ENCODE measurements at regions not wholly inside any gene's neighbourhood (a gene's known extent, or its start where the extent isn't known, plus 50 kb on each side); places are given as distances from the start of the nearest gene placed in this dataset.

GRCh38 chr10:107701943-107702342 is 537.4 kb upstream of the SORCS1 start:
- Histone ChIP-seq H3K36me3 (ENCODE audit: control insufficient read depth, insufficient read depth, low read length) (no peaks in the 10 kb centered on the region), H3K27me3 (ENCODE audit: control insufficient read depth, insufficient read depth, low read length) (no peaks in the 10 kb centered on the region), H3K4me1 (ENCODE audit: control insufficient read depth, insufficient read depth, low read length) (no peaks in the 10 kb centered on the region), H3K9me3 (ENCODE audit: control insufficient read depth, insufficient read depth, low read depth, low read length) (no peaks in the 10 kb centered on the region), H3K4me3 (ENCODE audit: low read depth in 2 of 2, low read length in 2 of 2) (no peak overlapping the region), H3K27ac (ENCODE audit: low read length) (no peak overlapping the region)
- intact Hi-C loops (cut with micrococcal nuclease; ENCODE audit: unreplicated experiment): no loop called here
- in situ Hi-C loops (cut with HindIII; ENCODE audit: low pct_unique_long_range_greater_than_20kb, low sequenced_read_pairs): no loop called here
- DNase-seq (ENCODE audit: low read depth, low spot score) (no peak), ATAC-seq (no peak)
- no peak for TF ChIP-seq REST (IDR thresholded peaks at IDR 0.05; ENCODE audit: insufficient read depth in 1 of 2, low read depth in 2 of 2, low read length in 1 of 2)
- TF ChIP-seq TCF7L2 (IDR thresholded peaks at IDR 0.05; ENCODE audit: low read depth, low read length): no peak
- TF ChIP-seq POLR2AphosphoS5 (IDR thresholded peaks at IDR 0.05; ENCODE audit: low read depth, low read length): no peak
- TF ChIP-seq CTCF (IDR thresholded peaks at IDR 0.05): no peak
- TF ChIP-seq SIN3A (IDR thresholded peaks at IDR 0.05; ENCODE audit: borderline replicate concordance, insufficient read depth, low read depth, low read length): no peak
- BruUV-seq (replicated peaks): no TSS peak
- ChIA-PET POLR2A (no interaction called here), CTCF (no interaction called here)

GRCh38 chr10:107692072-107692471 is 527.6 kb upstream of the SORCS1 start:
- ChIA-PET POLR2A (no interaction called here), CTCF (no interaction called here)
- Histone ChIP-seq H3K9me3 (ENCODE audit: control insufficient read depth, insufficient read depth, low read depth, low read length) (no peaks in the 10 kb centered on the region; the same call in 1 of the 2 replicates), H3K36me3 (ENCODE audit: control insufficient read depth, insufficient read depth, low read length) (no peaks in the 10 kb centered on the region), H3K27me3 (ENCODE audit: control insufficient read depth, insufficient read depth, low read length) (no peaks in the 10 kb centered on the region), H3K4me3 (ENCODE audit: low read depth in 2 of 2, low read length in 2 of 2) (no peak overlapping the region), H3K4me1 (ENCODE audit: control insufficient read depth, insufficient read depth, low read length) (no peaks in the 10 kb centered on the region), H3K27ac (ENCODE audit: low read length) (no peak overlapping the region)
- TF ChIP-seq REST (IDR thresholded peaks at IDR 0.05; ENCODE audit: insufficient read depth in 1 of 2, low read depth in 2 of 2, low read length in 1 of 2) (no peak), SIN3A (IDR thresholded peaks at IDR 0.05; ENCODE audit: borderline replicate concordance, insufficient read depth, low read depth, low read length) (no peak), CTCF (IDR thresholded peaks at IDR 0.05) (no peak), TCF7L2 (IDR thresholded peaks at IDR 0.05; ENCODE audit: low read depth, low read length) (no peak), POLR2AphosphoS5 (IDR thresholded peaks at IDR 0.05; ENCODE audit: low read depth, low read length) (no peak)
- intact Hi-C loops (cut with micrococcal nuclease; ENCODE audit: unreplicated experiment): no loop called here
- no TSS peak for BruUV-seq (replicated peaks)
- in situ Hi-C loops (cut with HindIII; ENCODE audit: low pct_unique_long_range_greater_than_20kb, low sequenced_read_pairs): no loop called here
- ATAC-seq (no peak), DNase-seq (ENCODE audit: low read depth, low spot score) (no peak)

Measured in Panc1 (cell line).